Activated naive CD4-positive, alpha-beta T cell treated with Interleukin-2 at 50 U/mL for 16 hours (primary cell): ENCODE measurements at regions not wholly inside any gene's neighbourhood (a gene's known extent, or its start where the extent isn't known, plus 50 kb on each side); places are given as distances from the start of the nearest gene placed in this dataset.

Source experiments
- DNase-seq: peaks from one replicate; pipeline ENCODE4 v3.0.0-alpha.2; 2020

DNA sequence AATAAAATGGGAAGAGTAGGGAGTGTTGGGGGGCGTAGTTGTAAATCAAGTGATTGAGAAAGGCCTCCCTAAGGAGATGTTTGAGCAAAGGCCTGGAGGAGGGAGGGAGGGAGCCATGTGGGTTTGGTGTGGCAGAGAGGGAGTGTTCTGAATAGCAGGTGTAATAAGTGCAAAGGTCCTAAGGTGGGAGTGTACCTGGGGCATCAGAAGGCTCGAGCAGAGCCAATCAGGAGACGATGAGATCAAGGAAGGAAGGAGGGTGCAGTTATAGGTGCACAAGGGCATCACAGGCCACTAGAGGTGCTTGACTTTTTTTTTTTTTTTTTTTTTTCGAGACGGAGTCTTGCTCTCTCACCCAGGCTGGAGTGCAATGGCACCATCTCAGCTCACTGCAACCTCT lies 77.9 kb upstream of the PLXNC1 start:
- no peak for DNase-seq

DNA sequence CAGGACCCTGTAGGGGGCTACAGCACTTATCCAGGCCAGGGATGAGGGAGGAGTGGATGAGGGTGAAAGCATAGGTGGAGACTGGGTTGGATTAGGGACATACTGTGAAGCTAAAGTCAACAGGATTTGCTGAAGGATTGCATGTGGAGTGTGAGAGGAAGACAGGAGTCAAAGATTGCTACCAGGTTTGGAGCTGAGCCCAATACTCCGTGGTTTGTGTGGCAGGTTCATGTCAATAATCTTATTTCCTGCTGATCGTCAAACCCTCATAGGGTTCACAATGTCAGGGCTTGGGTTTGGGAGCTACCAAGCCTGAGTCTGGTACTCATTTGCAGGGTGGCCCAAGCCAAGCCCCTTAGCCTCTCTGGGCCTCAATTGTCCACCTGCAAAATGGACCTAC lies 77.1 kb upstream of the PLXNC1 start:
- DNase-seq, result no peak

DNA sequence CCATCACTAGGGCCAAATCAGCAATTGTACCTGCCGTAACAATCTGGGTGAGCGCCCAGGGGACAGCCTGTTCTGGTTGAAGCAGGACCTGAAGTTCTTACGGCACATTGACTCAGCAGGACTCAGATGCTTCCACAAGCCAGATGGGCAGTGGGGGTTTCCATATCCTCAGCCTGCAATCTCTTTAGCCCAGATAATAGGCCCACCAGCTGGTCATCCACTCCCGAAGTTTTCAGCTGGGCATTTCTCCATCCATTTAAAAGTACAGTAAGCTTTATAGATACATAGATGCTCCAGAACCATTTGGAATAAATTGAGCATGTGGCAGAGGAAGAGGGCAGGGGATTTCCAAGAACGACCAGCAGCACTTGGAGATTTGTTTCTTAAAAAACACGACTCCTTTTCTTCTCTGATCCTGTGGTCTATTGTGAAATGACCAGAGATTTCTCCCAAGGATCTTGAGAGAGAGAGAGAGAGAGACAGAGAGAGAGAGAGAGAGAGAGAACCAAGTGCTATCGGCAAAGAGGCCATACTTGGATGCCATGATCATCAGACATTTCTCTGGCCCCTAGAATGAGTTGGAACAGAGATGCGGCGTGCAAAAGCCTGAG lies 74.8 kb upstream of the PLXNC1 start:
- DNase-seq, result no peak

DNA sequence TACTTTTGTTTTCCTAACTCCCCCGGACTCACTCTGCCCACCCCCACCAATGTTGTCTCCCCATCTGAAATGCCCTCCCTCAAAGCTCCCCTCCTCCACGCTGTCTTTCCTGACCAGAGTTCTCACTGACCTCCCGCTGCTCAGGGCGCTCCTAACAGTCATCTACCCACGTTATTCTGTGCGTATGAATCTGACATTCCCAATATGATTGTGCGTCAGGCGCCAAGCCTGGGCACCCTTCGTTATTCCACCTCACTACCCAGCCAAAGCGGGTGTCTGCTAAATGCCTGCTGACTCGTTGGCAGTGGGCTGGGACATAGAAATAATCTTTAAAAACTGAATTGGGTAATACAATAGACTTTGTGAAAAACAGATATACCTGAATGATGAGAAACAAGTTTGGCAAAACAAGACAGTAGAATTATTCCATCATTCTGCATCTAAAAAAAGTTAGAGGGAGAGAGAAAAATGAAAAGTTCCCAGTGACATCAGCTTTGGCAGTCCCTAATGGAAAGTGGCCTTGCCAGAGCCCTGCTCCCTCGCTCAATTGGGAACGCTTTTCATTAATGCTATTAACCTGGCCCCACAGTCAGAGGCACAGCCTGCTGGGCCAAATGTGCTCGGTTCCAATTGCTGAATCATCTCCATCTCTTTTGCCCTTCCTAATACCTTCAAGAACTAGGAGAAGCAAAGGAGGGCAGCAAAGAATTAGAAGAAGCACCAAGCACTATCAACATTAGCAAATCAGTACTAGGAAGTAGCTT lies 74.0 kb upstream of the PLXNC1 start:
- DNase-seq, result no peak

DNA sequence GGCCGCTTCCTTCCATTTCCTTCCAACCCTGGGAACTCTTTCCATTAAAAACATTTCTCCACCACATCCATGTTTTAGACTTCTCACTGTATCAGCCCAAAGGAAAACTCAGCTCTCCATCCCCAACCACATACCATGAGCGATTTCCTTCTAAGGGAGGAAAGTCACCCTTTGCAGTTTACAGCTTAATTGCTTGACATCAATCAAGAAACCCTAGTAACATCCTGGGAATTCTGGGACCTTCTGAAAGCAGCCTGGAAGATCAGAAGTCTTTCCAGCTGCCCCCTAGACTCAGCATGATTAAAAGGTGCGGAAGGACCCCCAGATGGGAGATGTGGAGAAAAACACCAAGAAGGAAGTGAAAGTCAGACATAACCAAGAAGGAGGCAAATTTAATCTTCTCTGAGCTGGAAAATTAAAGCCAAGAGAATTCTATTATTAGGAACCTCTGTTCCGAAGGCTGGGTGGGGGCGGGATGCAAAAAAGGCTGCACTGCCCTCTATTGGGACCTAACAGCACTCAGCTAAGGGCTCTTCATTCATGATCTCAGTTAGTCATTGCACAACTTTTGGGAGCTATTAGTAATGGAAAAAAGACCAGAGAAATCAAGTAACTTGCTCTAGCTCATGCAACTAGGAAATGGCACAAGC lies 73.3 kb upstream of the PLXNC1 start:
- no peak for DNase-seq

DNA sequence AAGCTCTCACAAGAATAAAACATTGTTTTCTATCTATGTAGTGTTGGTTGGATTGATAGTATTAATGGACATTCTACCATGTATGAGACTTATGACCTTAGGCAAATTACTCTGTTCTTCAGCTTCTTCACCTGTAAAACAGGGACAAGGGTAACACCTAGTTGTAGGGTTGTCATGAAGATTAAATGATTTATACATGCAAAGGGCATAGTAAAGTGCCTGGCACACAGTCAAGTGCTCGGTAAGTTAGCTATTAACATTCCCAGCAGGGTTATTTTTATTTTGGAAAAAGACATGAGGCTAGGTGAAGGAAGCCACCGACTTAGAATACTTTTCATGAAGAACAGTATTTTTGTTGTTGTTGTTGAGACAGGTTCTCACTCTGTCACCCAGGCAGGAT lies 71.2 kb upstream of the PLXNC1 start:
- no peak for DNase-seq

DNA sequence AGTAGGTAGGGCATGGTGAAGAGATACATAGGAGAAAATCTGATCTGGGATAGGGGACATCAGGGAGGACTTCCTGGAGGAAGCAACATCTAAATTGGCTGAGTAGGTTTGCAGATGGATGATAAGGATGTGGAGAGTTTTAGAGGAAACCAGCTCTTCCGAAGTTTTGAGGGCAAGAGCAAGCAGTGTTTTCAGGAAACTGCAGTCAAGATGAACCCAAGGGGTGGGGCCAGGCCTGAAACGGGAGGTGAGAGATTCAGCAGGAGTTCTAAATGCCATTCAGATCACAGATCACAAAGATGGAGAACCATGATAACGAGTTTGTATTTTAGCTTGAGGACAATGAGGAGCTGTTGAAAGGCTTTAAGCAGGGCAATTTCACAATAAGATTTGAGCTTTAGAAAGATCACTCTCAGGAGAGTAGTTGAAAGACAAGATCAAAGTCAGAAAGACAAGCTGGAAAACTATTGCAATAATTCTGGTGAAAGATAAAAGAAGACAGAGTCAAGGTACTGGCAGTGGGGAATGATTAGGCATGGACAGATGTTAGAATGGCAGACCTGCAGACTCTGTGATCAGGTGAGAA lies 70.1 kb upstream of the PLXNC1 start:
- no peak for DNase-seq

DNA sequence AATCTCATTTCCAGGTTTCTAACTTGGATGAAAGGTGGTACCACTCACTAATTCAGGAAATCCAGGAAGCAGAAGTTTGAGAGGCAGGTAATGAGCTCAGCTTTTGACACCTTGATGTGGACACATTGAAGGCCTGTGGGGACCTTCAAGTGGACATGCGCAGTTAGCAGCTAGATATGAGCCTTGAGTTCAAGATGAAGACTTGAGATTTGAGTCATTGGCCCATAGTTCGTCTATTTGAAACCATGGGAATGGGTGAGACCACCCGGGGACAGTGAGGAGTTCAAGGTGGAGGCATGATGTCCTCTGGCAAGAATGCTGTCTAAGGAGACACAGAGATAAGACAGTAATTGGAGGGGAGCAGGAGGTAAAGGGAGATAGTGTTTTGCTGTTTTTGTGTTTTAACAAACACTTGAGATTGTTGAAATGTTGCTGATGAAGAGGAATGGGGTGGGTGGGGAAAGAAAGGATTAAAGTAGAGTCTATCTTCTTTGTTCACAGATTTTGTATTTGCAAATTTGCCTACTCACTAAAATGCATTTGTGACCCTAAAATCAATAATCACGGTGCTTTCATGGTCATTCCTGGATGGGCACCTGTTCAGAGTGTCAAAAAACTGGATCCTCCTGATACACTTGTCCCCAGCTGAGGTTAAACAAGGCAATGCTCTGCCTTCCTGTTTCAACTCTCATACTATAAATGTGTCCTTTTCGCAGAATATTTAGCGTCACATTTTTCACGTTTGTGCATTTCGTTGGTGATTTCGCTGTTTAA lies 69.5 kb upstream of the PLXNC1 start:
- DNase-seq, result no peak

DNA sequence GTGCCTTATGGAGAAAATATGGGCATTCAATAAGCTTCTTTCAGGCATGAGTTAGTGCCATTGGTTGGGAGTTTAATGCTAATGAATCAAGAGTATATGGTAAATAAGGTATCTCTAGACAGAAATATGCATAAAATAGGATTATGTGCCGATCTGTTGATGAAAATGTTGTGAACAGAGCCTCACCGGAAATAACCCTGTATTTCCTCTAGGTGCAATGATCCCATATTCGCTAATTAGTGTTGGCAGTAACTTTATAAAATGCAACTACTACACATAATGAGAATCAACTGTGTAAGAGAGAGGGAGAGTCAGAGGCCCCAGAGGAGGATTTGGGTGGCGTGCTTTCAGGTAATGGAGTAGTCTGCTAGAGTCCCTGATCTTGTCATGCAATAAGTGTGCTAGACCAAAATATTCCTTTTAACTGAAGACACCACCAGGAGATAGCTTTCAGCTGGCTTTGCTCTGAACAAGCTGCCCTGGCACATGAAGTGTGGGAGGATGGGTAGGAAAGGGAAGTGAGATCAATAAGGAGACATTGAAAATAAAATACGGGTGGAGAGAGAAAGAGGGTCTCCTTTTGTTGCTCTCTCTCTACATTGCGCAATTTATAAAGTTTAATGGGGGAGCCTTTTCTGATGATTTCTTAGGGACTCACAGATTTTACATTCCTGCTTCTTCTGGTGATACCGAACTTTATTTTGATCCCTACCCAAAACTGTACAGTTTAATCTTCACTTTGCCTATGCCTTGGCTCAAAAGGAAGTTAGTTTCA lies 68.6 kb upstream of the PLXNC1 start:
- no peak for DNase-seq

DNA sequence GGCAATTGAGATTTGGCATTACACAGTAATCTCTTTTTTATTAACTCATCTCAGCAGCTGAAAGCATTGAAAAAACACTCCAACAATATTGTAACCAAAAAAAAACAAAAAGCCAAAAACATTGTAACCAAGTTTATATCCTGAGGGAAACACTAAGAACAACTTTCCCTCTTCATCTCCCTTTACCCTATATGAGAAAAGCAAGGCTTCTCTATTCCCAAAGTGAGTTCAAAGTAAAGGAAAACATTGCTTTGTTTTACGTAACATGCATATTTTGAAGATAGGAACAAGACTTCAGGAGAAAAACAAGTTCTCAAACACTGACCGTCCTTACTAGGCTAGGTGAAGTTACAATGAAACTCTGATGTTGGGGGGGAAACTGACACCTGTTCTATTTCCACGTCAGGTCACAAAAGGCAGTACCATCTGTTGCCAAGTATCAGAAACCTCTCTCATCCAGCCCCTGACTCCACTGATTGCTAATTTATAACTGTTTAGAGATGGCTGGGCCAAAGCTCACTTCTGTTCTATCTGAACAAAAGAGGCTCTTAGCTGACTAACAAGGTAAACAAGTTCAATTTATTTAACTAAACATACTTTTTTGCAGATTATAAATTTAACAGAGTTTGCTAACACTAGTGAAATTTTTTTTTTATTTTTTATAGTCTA lies 67.9 kb upstream of the PLXNC1 start:
- no peak for DNase-seq

DNA sequence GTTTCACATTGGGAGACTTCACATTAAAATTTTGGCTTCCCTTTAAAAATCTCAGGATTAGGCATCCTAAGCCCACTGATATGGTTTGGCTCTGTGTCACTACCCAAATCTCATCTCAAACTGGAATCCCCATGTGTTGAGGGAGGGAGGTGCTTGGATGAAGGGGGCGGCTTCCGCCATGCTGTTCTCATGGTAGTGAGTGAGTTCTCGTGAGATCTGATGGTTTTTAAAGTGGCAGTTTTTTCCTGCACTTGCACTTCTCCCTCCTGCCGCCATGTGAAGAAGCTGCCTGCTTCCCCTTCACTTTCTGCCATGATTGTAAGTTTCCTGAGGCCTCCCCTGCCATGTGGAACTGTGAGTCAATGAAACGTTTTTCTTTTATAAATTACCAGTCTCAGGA lies 65.7 kb upstream of the PLXNC1 start:
- DNase-seq, result no peak

DNA sequence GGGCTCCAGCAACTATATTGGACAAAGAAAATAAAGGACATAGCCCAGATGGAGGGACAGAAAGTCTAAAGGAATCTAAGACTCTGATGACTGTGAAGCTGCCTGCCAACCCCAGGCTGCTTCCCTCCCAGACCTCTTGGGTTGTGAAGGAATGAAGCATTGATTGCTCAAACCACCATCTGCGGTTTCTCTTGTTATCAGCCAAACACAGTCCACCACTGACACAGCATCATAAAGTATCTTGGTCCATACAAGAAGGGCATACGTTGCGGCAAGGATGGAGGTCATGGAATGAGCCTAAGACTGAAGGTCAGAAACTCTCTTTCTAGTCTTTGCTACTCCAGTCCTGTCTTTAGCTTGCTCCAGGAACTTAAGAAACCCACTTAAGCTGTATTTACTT lies 58.5 kb upstream of the PLXNC1 start:
- no peak for DNase-seq

DNA sequence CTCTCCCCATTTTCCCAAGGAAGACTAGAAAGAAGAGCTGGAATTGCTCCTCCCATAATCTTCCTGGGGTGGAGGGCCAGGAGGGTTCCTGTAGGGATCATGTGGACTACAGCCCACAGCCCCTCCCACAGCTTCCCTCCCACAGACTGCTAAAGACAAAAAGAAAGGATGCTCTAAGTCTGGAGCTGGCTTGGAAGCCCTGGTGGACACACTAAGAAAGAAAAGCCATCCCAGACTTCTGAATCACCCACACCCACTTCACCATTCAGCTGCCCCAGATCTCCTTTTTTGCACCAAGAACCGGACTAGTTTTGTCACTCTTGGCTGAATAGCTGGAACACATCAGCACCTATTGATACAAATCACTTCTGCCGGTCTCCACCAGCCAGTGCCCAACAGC lies 56.8 kb upstream of the PLXNC1 start:
- DNase-seq, result no peak

DNA sequence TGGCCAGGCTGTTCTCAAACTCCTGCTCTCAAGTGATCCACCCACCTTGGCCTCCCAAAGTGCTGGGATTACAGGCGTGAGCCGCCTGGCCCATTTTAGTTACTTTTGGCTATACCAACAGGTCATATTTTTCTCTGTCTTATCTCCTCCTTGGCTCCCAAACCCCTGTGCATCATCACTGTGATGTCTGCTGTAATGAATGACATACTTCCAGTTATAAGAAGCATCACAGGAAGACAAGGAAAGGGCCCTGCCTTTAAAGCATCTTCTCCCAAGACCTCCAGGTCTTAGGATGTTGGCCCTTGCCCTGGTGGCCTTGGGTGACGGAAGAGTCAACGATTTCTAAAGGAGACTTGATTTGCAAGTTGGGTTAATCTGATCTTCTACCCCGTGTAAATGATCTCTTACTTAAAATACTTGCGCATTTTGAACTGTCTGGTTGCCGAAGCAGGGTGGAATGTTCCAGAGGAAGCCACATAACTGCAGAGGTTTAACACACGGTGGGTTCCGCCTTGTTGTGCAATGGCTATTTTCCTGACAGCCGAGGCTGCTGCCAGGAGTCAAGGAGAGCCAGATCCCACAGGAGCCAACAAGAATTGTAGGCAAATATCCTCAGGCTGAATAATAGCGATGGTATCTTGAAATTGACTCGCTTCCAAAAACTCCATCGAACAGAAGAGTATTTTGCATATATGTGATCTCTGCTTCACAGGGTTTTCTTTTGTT lies 55.7 kb upstream of the PLXNC1 start:
- no peak for DNase-seq

DNA sequence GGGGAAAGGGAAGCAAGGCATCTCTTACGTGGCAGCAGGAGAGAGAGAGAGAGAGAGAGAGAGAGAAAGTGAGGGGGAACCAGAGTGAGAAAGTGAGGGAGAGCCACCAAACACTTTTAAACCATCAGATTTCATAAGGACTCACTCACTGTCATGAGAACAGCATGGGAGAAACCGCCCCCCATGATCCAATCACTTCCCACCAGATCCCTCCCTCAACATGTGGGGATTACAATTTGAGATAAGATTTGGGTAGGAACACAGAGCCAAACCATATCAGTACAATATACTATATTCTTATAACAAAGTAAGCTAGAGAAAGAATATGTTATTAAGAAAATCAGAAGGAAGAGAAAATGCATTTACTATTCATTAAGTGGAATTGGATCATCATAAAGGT lies 53.7 kb upstream of the PLXNC1 start:
- no peak for DNase-seq

DNA sequence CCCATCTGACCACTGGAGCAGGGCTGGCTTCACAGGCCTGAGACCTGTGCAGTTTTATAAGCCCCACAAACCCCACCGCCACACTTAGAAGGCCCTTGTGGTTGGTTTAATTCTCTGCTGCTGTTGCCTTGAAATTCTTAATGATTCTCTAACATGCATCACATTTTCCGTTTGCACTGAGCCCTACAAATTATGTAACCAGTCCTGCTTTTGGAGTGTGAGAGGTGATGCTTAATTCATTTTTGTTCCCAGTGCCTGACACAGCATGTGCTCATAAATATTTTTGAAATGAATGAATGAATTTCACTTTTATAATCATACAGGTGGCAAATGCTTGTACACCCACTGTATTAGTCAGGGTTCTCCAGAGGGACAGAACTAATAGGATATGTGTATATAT lies 52.8 kb upstream of the PLXNC1 start:
- DNase-seq, result no peak

DNA sequence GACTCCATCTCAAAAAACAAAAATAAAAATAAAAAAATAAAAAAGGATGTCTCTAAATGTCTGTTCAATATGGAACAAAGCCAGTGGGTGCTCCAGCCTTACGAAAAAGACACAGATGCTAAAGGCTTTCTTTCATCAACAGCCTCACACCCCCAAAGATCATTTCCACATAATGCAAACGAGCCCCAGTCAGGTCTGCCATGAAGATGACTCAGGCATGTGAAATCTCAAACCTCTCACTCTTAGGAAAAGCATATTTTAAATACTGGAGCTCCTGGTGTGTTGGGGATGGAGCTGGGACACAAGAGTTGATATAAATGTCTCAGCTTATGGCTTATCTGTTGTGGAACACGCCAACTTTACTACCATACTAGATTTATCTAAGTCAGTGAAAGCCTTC lies 49.9 kb upstream of the PLXNC1 start:
- no peak for DNase-seq
